Fibroblast of mammary gland (primary cell): ENCODE measurements at regions not wholly inside any gene's neighbourhood (a gene's known extent, or its start where the extent isn't known, plus 50 kb on each side); places are given as distances from the start of the nearest gene placed in this dataset.
"Not testable (repeated sequence)": the region's sequence is repeated elsewhere in the genome, so short reads cannot be mapped to it uniquely, and the experiment has no call there.

Experiments
- DNase-seq: peaks from one replicate; pipeline ENCODE4 v3.0.0-alpha.2; 2010; ENCODE audit warnings: low read depth
- H3K4me3 ChIP-seq: 2 replicates; pipeline ENCODE4 v1.5.1; 2011; ENCODE audit warnings: low read depth, mild to moderate bottlenecking, low read length, moderate library complexity; ENCODE audit not compliant: control insufficient read depth
- CTCF ChIP-seq: conservative IDR thresholded peaks from 2 replicates; pipeline ENCODE4 v1.5.1; 2011; ENCODE audit warnings: low read depth, low read length, inconsistent platforms; ENCODE audit not compliant: control insufficient read depth, insufficient read depth

GRCh38 chr5:89313044-89313443 is 430.1 kb upstream of the MEF2C start:
- TF ChIP-seq CTCF, result no peak
- peak; percentile 86 for DNase-seq
- no peak overlapping the region for H3K4me3 ChIP-seq

GRCh38 chr5:89309268-89309667 is 426.3 kb upstream of the MEF2C start:
- no peak for TF ChIP-seq CTCF
- no peak for DNase-seq
- H3K4me3 ChIP-seq, result no peak overlapping the region

GRCh38 chr5:89308606-89309040 is 425.6 kb upstream of the MEF2C start:
- no peak for TF ChIP-seq CTCF
- no peak for DNase-seq
- no peak overlapping the region for H3K4me3 ChIP-seq

- H3K4me3 ChIP-seq, result no peak overlapping the region
- TF ChIP-seq CTCF, result no peak
- DNase-seq, result no peak
Measured at GRCh38 chr5:89307972-89308371, 425.0 kb upstream of the MEF2C start.

GRCh38 chr5:89307141-89307540 is 424.2 kb upstream of the MEF2C start:
- not testable (repeated sequence) for DNase-seq, H3K4me3 ChIP-seq

- H3K4me3 ChIP-seq, result no peak overlapping the region
- no peak for DNase-seq
- no peak for TF ChIP-seq CTCF
Measured at GRCh38 chr5:89303033-89303480, 420.1 kb upstream of the MEF2C start.

- DNase-seq, result no peak
- no peak overlapping the region for H3K4me3 ChIP-seq
- no peak for TF ChIP-seq CTCF
Measured at GRCh38 chr5:89302102-89302891, 419.3 kb upstream of the MEF2C start.
